Panc1 (cell line): ENCODE measurements at regions not wholly inside any gene's neighbourhood (a gene's known extent, or its start where the extent isn't known, plus 50 kb on each side); places are given as distances from the start of the nearest gene placed in this dataset.

Experiments used
- ATAC-seq: fragments of 200-7000 bp; cut with Tn5 transposase; 2 replicates; pipeline ENCODE4 v1.9.1; 2020; ENCODE audit warnings: mild to moderate bottlenecking, moderate library complexity
- BruUV-seq: library from RNA; stranded (reverse); fragments of 400-500 nt; replicated peaks from 2 replicates; lab custom pipeline; 2021; lab: Mats Ljungman, UMichigan
- CTCF ChIA-PET: fragments of 300-600 bp; sonication (Branson Sonifier 250); formaldehyde crosslinking; loops from one replicate; lab custom pipeline; 2022; ENCODE audit warnings: antibody characterized with exemption; lab: Charles Lee
- POLR2A ChIA-PET: fragments of 300-600 bp; sonication (Branson Sonifier 250); formaldehyde crosslinking; loops from one replicate; lab custom pipeline; 2022; ENCODE audit warnings: antibody characterized with exemption; lab: Charles Lee
- DNase-seq: peaks from one replicate; pipeline ENCODE4 v3.0.0-alpha.2; 2010; ENCODE audit warnings: low read depth, low spot score
- H3K27ac ChIP-seq: 2 replicates; pipeline ENCODE4 v1.5.1; 2011; ENCODE audit warnings: mild to moderate bottlenecking, low read length, inconsistent platforms
- H3K27me3 ChIP-seq: fragments of 200-500 bp; sonication (Bioruptor generic); 2 replicates; pipeline ENCODE4 v1.6.0; 2014; ENCODE audit warnings: low read length, inconsistent platforms; ENCODE audit not compliant: control insufficient read depth, insufficient read depth
- H3K36me3 ChIP-seq: fragments of 200-500 bp; sonication (Bioruptor generic); 2 replicates; pipeline ENCODE4 v1.5.1; 2014; ENCODE audit warnings: inconsistent platforms, mild to moderate bottlenecking, low read length, moderate library complexity; ENCODE audit not compliant: control insufficient read depth, insufficient read depth
- H3K4me1 ChIP-seq: 2 replicates; pipeline ENCODE4 v1.5.1; 2011; ENCODE audit warnings: inconsistent platforms, mild to moderate bottlenecking, low read length, moderate library complexity; ENCODE audit not compliant: control insufficient read depth, insufficient read depth
- H3K4me3 ChIP-seq, 2 experiments: 2 replicates each; pipeline ENCODE4 v1.5.1; 2011 to 2012; ENCODE audit warnings: low read depth in 2 of 2, low read length in 2 of 2, mild to moderate bottlenecking in 2 of 2, inconsistent platforms in 1 of 2, moderate library complexity in 1 of 2
- H3K9me3 ChIP-seq: fragments of 200-500 bp; sonication (Bioruptor generic); 2 replicates; pipeline ENCODE4 v1.5.1; 2014; ENCODE audit warnings: low read depth, mild to moderate bottlenecking, inconsistent platforms, low read length, moderate library complexity; ENCODE audit not compliant: control insufficient read depth, insufficient read depth
- POLR2AphosphoS5 ChIP-seq: IDR thresholded peaks from 2 replicates; pipeline ENCODE4 v1.6.1; 2012; ENCODE audit warnings: mild to moderate bottlenecking, low read depth, low read length, moderate library complexity
- REST ChIP-seq, 2 experiments: IDR thresholded peaks; 2 replicates each; pipeline ENCODE4 v1.6.1; 2011 to 2012; ENCODE audit warnings: low read depth in 2 of 2, control low read depth in 1 of 2, low read length in 1 of 2, mild to moderate bottlenecking in 1 of 2, moderate library complexity in 1 of 2; ENCODE audit not compliant: insufficient read depth in 1 of 2
- SIN3A ChIP-seq: IDR thresholded peaks from 2 replicates; pipeline ENCODE4 v1.6.1; 2012; ENCODE audit warnings: low read depth, mild to moderate bottlenecking, low read length, moderate library complexity, borderline replicate concordance; ENCODE audit not compliant: insufficient read depth
- TCF7L2 ChIP-seq: IDR thresholded peaks from 2 replicates; pipeline ENCODE4 v1.6.1; 2011; ENCODE audit warnings: mild to moderate bottlenecking, low read depth, low read length, inconsistent platforms
- in situ Hi-C: cut with HindIII; loops from 2 replicates; pipeline ENCODE4 v1.10.0; 2016; ENCODE audit warnings: low sequenced_read_pairs, low pct_unique_long_range_greater_than_20kb
- intact Hi-C: fragments of 100-400 bp; cut with micrococcal nuclease; formaldehyde crosslinking; loops from one replicate; pipeline ENCODE4 v1.10.0; 2022; ENCODE audit not compliant: unreplicated experiment
- TF ChIP-seq, protein P1 (sequence below): fragments of 450-650 bp; IDR thresholded peaks from 2 replicates; pipeline ENCODE4 v1.5.1; 2017; ENCODE audit warnings: mild to moderate bottlenecking

DNA sequence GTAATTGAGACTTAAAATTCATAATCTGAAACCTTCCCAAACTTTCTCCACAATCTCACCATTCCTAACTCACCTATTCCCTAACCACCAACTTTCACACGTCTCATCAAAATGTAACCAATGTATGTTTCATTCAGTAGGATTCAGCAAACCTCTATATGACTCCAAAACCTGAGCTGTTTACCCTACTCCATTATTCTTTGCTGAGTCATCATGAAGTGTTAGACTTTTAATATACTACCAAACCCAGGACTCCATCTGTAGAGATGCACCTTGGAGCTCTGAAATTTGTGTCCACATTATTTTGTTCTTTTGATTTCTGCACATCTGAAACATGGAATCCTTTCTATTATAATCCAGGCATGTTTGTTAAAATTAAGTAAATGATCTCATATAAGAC is 727.0 kb upstream of the PIK3C3 start:
- DNase-seq (no peak), ATAC-seq (no peak)
- H3K4me1 ChIP-seq, result no peaks in the 10 kb centered on the region
- H3K27me3 ChIP-seq, result no peaks in the 10 kb centered on the region
- no TSS peak for BruUV-seq
- TF ChIP-seq TCF7L2 (no peak), REST (IDR thresholded peaks at IDR 0.05; ENCODE audit: insufficient read depth in 1 of 2, low read depth in 2 of 2, low read length in 1 of 2) (no peak), POLR2AphosphoS5 (no peak), SIN3A (no peak)
- TF ChIP-seq, protein P1, sequence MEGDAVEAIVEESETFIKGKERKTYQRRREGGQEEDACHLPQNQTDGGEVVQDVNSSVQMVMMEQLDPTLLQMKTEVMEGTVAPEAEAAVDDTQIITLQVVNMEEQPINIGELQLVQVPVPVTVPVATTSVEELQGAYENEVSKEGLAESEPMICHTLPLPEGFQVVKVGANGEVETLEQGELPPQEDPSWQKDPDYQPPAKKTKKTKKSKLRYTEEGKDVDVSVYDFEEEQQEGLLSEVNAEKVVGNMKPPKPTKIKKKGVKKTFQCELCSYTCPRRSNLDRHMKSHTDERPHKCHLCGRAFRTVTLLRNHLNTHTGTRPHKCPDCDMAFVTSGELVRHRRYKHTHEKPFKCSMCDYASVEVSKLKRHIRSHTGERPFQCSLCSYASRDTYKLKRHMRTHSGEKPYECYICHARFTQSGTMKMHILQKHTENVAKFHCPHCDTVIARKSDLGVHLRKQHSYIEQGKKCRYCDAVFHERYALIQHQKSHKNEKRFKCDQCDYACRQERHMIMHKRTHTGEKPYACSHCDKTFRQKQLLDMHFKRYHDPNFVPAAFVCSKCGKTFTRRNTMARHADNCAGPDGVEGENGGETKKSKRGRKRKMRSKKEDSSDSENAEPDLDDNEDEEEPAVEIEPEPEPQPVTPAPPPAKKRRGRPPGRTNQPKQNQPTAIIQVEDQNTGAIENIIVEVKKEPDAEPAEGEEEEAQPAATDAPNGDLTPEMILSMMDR, result no peak
- ChIA-PET CTCF (no interaction called here), POLR2A (no interaction called here)
- H3K36me3 ChIP-seq, result no peaks in the 10 kb centered on the region
- in situ Hi-C loops (no loop called here), intact Hi-C loops (no loop called here)
- no peak overlapping the region for H3K4me3 ChIP-seq
- H3K9me3 ChIP-seq, result no peaks in the 10 kb centered on the region
- H3K27ac ChIP-seq, result no peak overlapping the region

GRCh38 chr18:41226911-41227310 is 728.1 kb upstream of the PIK3C3 start:
- no peaks in the 10 kb centered on the region for H3K36me3 ChIP-seq
- ChIA-PET POLR2A (no interaction called here), CTCF (interaction anchor here (0.6 kb wide), 1 partner anchor 115 kb away, joined by 5 read pairs; no protein-coding TSS in a partner anchor)
- DNase-seq (no peak), ATAC-seq (no peak)
- BruUV-seq, result no TSS peak
- no peaks in the 10 kb centered on the region for H3K9me3 ChIP-seq
- H3K4me1 ChIP-seq, result no peaks in the 10 kb centered on the region
- no peaks in the 10 kb centered on the region for H3K27me3 ChIP-seq
- intact Hi-C loops, result no loop called here
- no peak overlapping the region for H3K27ac ChIP-seq
- H3K4me3 ChIP-seq, result no peak overlapping the region
- in situ Hi-C loops, result no loop called here
- TF ChIP-seq, protein P1, result no peak
- no peak for TF ChIP-seq SIN3A
- TF ChIP-seq TCF7L2, result no peak
- TF ChIP-seq REST (IDR thresholded peaks at IDR 0.05; ENCODE audit: insufficient read depth in 1 of 2, low read depth in 2 of 2, low read length in 1 of 2), result no peak
- TF ChIP-seq POLR2AphosphoS5, result no peak
